ENCODE measurements at regions not wholly inside any gene's neighbourhood (a gene's known extent, or its start where the extent isn't known, plus 50 kb on each side); places are given as distances from the start of the nearest gene placed in this dataset.
A peak's percentile ranks its signal among the peaks of the same experiment; 100 is the strongest.

- Histone ChIP-seq H3K4me3 (no peak overlapping the region), H3K9me3 (replicated peaks) (no peaks in the 10 kb centered on the region), H3K27ac (no peak overlapping the region), H3K27me3 (replicated peaks) (no peaks in the 10 kb centered on the region), H3K4me1 (replicated peaks) (no peaks in the 10 kb centered on the region), H3K36me3 (no peaks in the 10 kb centered on the region)
- DNase-seq (ENCODE audit: low read depth in 1 of 2, low spot score in 2 of 2), result no peak
These were observed 126.3 kb upstream of the PLAAT1 start for GRCh38 chr3:193114431-193115340.

GRCh38 chr3:193116871-193117270 lies 124.2 kb upstream of the PLAAT1 start:
- DNase-seq (ENCODE audit: low read depth in 1 of 2, low spot score in 2 of 2), result no peak
- H3K4me1 ChIP-seq (replicated peaks), result no peaks in the 10 kb centered on the region

GRCh38 chr3:193118907-193119306 lies 122.1 kb upstream of the PLAAT1 start:
- Histone ChIP-seq H3K4me3 (no peak overlapping the region), H3K4me1 (replicated peaks) (no peaks in the 10 kb centered on the region), H3K27me3 (replicated peaks) (peaks cover 2% of the 10 kb centered on the region; the same call in 1 of the 2 replicates), H3K9me3 (replicated peaks) (no peaks in the 10 kb centered on the region), H3K27ac (no peak overlapping the region), H3K36me3 (no peaks in the 10 kb centered on the region)
- no peak for DNase-seq (ENCODE audit: low read depth in 1 of 2, low spot score in 2 of 2)

More at GRCh38 chr3:193116871-193117270, 124.2 kb upstream of the PLAAT1 start:
- H3K4me3 ChIP-seq, result no peak overlapping the region
- H3K27ac ChIP-seq, result no peak overlapping the region
- no peaks in the 10 kb centered on the region for H3K36me3 ChIP-seq
- H3K27me3 ChIP-seq (replicated peaks), result no peaks in the 10 kb centered on the region
- H3K9me3 ChIP-seq (replicated peaks), result no peaks in the 10 kb centered on the region

- no peaks in the 10 kb centered on the region for H3K9me3 ChIP-seq (replicated peaks)
- no peak overlapping the region for H3K27ac ChIP-seq
These were observed 121.1 kb upstream of the PLAAT1 start for GRCh38 chr3:193119926-193120325.

GRCh38 chr3:193124861-193125260 lies 116.2 kb upstream of the PLAAT1 start:
- peaks cover 2% of the 10 kb centered on the region; the same call in 1 of the 2 replicates for H3K27me3 ChIP-seq (replicated peaks)
- H3K4me1 ChIP-seq (replicated peaks), result no peaks in the 10 kb centered on the region
- DNase-seq (ENCODE audit: low read depth in 1 of 2, low spot score in 2 of 2), result no peak
- H3K9me3 ChIP-seq (replicated peaks), result no peaks in the 10 kb centered on the region
- no peaks in the 10 kb centered on the region for H3K36me3 ChIP-seq
- H3K4me3 ChIP-seq, result no peak overlapping the region
- no peak overlapping the region for H3K27ac ChIP-seq

More at GRCh38 chr3:193119926-193120325, 121.1 kb upstream of the PLAAT1 start:
- Histone ChIP-seq H3K36me3 (no peaks in the 10 kb centered on the region), H3K4me3 (no peak overlapping the region), H3K27me3 (replicated peaks) (peaks cover 2% of the 10 kb centered on the region; the same call in 1 of the 2 replicates), H3K4me1 (replicated peaks) (no peaks in the 10 kb centered on the region)
- no peak for DNase-seq (ENCODE audit: low read depth in 1 of 2, low spot score in 2 of 2)

- Histone ChIP-seq H3K9me3 (replicated peaks) (no peaks in the 10 kb centered on the region), H3K4me1 (replicated peaks) (0 out of 2 replicates have a peak, but pooled peaks cover under 1% of the 10 kb centered on the region), H3K27me3 (replicated peaks) (no peaks in the 10 kb centered on the region), H3K27ac (no peak overlapping the region), H3K36me3 (no peaks in the 10 kb centered on the region), H3K4me3 (no peak overlapping the region)
- no peak for DNase-seq (ENCODE audit: low read depth in 1 of 2, low spot score in 2 of 2)
These were observed 111.4 kb upstream of the PLAAT1 start for GRCh38 chr3:193129607-193130006.

- Histone ChIP-seq H3K27ac (no peak overlapping the region), H3K9me3 (replicated peaks) (no peaks in the 10 kb centered on the region), H3K4me1 (replicated peaks) (0 out of 2 replicates have a peak, but pooled peaks cover 3% of the 10 kb centered on the region), H3K36me3 (no peaks in the 10 kb centered on the region), H3K4me3 (no peak overlapping the region), H3K27me3 (replicated peaks) (no peaks in the 10 kb centered on the region)
- DNase-seq (ENCODE audit: low read depth in 1 of 2, low spot score in 2 of 2), result no peak
These were observed 110.4 kb upstream of the PLAAT1 start for GRCh38 chr3:193130576-193130975.

- Histone ChIP-seq H3K4me1 (replicated peaks) (0 out of 2 replicates have a peak, but pooled peaks cover 3% of the 10 kb centered on the region), H3K27me3 (replicated peaks) (no peaks in the 10 kb centered on the region), H3K27ac (no peak overlapping the region), H3K36me3 (no peaks in the 10 kb centered on the region), H3K9me3 (replicated peaks) (no peaks in the 10 kb centered on the region), H3K4me3 (no peak overlapping the region)
- DNase-seq (ENCODE audit: low read depth in 1 of 2, low spot score in 2 of 2), result no peak
These were observed 108.8 kb upstream of the PLAAT1 start for GRCh38 chr3:193132241-193132640.

GRCh38 chr3:193132964-193133363 lies 108.1 kb upstream of the PLAAT1 start:
- no peaks in the 10 kb centered on the region for H3K9me3 ChIP-seq (replicated peaks)
- no peak for DNase-seq (ENCODE audit: low read depth in 1 of 2, low spot score in 2 of 2)
- no peaks in the 10 kb centered on the region for H3K36me3 ChIP-seq
- no peaks in the 10 kb centered on the region for H3K27me3 ChIP-seq (replicated peaks)
- no peak overlapping the region for H3K4me3 ChIP-seq
- no peak overlapping the region for H3K27ac ChIP-seq
- 0 out of 2 replicates have a peak, but pooled peaks cover 3% of the 10 kb centered on the region for H3K4me1 ChIP-seq (replicated peaks)

- Histone ChIP-seq H3K27me3 (replicated peaks) (no peaks in the 10 kb centered on the region), H3K4me1 (replicated peaks) (0 out of 2 replicates have a peak, but pooled peaks cover 3% of the 10 kb centered on the region), H3K4me3 (no peak overlapping the region), H3K36me3 (no peaks in the 10 kb centered on the region), H3K9me3 (replicated peaks) (no peaks in the 10 kb centered on the region), H3K27ac (no peak overlapping the region)
- DNase-seq (ENCODE audit: low read depth in 1 of 2, low spot score in 2 of 2), result peak in 1 of 2 experiments; percentile 4
These were observed 106.2 kb upstream of the PLAAT1 start for GRCh38 chr3:193134856-193135255.

GRCh38 chr3:193140381-193140780 lies 100.6 kb upstream of the PLAAT1 start:
- H3K27ac ChIP-seq, result no peak overlapping the region
- 0 out of 2 replicates have a peak, but pooled peaks cover 3% of the 10 kb centered on the region for H3K27me3 ChIP-seq (replicated peaks)
- no peaks in the 10 kb centered on the region for H3K36me3 ChIP-seq
- no peak for DNase-seq (ENCODE audit: low read depth in 1 of 2, low spot score in 2 of 2)
- H3K4me1 ChIP-seq (replicated peaks), result no peaks in the 10 kb centered on the region
- H3K4me3 ChIP-seq, result no peak overlapping the region
- no peaks in the 10 kb centered on the region for H3K9me3 ChIP-seq (replicated peaks)

GRCh38 chr3:193145248-193145647 lies 95.8 kb upstream of the PLAAT1 start:
- no peaks in the 10 kb centered on the region for H3K9me3 ChIP-seq (replicated peaks)
- no peak overlapping the region for H3K4me3 ChIP-seq
- no peak for DNase-seq (ENCODE audit: low read depth in 1 of 2, low spot score in 2 of 2)
- H3K27ac ChIP-seq, result no peak overlapping the region
- 0 out of 2 replicates have a peak, but pooled peaks cover 3% of the 10 kb centered on the region for H3K27me3 ChIP-seq (replicated peaks)
- no peaks in the 10 kb centered on the region for H3K4me1 ChIP-seq (replicated peaks)
- no peaks in the 10 kb centered on the region for H3K36me3 ChIP-seq

- no peak overlapping the region for H3K4me3 ChIP-seq
- no peak overlapping the region for H3K27ac ChIP-seq
- no peak for DNase-seq (ENCODE audit: low read depth in 1 of 2, low spot score in 2 of 2)
- no peaks in the 10 kb centered on the region for H3K36me3 ChIP-seq
- no peaks in the 10 kb centered on the region; the same call in 1 of the 2 replicates for H3K27me3 ChIP-seq (replicated peaks)
- no peaks in the 10 kb centered on the region for H3K4me1 ChIP-seq (replicated peaks)
- H3K9me3 ChIP-seq (replicated peaks), result no peaks in the 10 kb centered on the region
These were observed 92.1 kb upstream of the PLAAT1 start for GRCh38 chr3:193148688-193149473.

- no peaks in the 10 kb centered on the region for H3K4me1 ChIP-seq (replicated peaks)
- no peaks in the 10 kb centered on the region; the same call in 1 of the 2 replicates for H3K27me3 ChIP-seq (replicated peaks)
- no peaks in the 10 kb centered on the region for H3K9me3 ChIP-seq (replicated peaks)
- no peaks in the 10 kb centered on the region for H3K36me3 ChIP-seq
- no peak for DNase-seq (ENCODE audit: low read depth in 1 of 2, low spot score in 2 of 2)
- H3K27ac ChIP-seq, result no peak overlapping the region
- no peak overlapping the region for H3K4me3 ChIP-seq
These were observed 91.0 kb upstream of the PLAAT1 start for GRCh38 chr3:193149998-193150397.
